IPS-NIHi11 (cell line): ENCODE measurements at regions not wholly inside any gene's neighbourhood (a gene's known extent, or its start where the extent isn't known, plus 50 kb on each side); places are given as distances from the start of the nearest gene placed in this dataset.
A peak's percentile ranks its signal among the peaks of the same experiment; 100 is the strongest.
"Not testable (repeated sequence)": the region's sequence is repeated elsewhere in the genome, so short reads cannot be mapped to it uniquely, and the experiment has no call there.

Source experiments
- DNase-seq: peaks from one replicate; pipeline ENCODE4 v3.0.0; 2012; ENCODE audit warnings: mixed read lengths, low spot score

DNA sequence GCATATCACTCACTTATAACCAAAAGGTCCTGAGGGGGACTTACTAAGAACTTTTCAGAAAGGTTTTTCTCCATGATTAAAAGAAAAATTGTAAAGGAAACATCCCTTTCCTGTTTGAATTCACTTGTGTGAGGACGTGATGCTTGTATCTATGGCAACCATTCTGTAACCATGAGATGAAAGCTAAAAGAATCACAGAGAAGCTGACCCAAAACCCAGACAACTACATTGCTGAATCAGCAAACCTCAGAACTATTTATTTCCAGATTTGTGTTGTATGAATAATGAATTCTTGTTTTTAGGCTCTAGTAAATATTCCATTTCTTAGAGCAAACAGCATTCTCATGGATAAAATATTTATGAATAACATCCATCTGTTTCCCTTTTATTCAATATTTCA lies 91.2 kb downstream of the RCHY1 start:
- no peak for DNase-seq

DNA sequence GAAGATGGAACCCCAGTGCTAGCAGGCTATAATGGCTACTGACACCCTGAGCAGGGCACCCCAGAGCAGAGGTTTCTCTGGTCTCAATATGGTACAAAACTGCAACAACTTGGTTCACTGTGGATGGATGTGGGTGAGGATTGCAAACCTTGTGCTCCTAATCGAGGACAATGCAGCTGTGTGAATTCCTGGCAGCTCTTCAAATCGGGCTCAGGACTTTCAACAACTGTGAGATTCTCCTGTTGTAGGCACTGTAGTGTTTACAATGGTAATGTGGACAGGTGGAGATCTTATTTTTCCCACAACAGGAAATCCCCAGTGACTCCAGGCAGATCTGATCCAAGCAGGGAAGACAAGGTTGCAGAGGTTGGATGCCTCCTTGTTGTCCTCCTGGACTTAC lies 101.5 kb downstream of the RCHY1 start:
- DNase-seq: no peak

DNA sequence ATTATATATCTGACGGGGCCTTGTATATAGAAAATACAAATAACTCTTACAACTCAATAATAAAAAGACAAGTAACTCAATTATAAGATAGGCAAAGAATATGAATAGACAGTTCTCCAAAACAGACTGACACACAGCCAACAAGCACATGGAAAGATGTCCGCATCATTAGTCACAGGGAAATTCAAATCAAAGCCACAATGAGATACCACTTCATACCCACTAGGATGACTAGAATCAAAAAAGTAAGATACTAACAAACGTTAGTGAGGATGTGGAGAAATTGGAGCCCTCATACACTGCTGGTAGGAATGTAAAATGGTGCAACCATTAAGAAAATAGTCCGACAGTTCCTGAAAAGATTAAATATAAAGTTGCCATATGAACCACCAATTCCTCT lies 115.7 kb downstream of the RCHY1 start:
- DNase-seq: no peak

DNA sequence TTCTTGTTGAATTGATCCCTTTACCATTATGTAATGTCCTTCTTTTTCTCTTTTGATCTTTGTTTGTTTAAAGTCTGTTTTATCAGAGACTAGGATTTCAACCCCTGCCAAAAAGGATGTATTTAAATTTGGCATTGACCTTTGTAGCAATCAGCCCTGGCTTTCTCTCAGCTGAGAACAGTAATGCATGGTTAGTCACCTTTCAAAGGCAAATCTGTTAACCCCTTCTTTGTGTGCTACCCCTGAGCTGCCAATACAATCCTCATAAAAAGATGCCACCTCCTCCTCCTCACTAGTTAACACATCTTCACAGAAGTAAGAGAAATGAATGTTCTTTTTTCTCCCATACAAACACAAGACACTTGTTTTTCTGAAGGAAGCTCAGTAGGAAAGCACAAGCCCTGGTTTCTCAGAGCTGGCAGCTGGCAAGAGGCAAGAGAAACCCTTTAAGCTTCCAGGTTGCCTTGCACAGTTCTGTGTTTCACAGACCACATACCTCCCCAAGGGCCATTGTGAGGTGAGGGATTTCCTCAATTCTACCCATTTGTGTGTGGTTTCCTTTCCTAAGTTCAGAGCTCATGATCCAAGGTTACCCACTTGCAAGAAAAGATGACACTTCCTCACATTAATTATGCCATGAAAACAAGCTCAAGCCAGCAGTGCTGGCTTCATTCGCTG lies 122.6 kb downstream of the RCHY1 start:
- DNase-seq: no peak

DNA sequence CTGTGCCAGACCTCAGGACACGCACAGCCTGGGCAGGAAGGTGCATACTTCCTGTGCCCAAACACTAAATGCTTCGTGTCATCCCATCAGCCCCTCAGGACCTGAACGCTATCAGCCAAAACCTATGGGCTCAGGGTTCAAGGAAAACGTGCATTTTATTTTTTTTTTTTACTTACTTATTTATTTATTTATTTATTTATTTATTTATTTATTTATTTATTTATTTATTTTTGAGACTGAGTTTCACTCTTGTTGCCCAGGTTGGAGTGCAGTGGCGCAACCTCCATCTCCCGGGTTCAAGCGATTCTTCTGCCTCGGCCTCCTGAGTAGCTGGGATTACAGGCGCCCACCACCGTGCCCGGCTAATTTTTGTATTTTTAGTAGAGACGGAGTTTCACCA lies 127.8 kb downstream of the RCHY1 start:
- not testable (repeated sequence) for DNase-seq

DNA sequence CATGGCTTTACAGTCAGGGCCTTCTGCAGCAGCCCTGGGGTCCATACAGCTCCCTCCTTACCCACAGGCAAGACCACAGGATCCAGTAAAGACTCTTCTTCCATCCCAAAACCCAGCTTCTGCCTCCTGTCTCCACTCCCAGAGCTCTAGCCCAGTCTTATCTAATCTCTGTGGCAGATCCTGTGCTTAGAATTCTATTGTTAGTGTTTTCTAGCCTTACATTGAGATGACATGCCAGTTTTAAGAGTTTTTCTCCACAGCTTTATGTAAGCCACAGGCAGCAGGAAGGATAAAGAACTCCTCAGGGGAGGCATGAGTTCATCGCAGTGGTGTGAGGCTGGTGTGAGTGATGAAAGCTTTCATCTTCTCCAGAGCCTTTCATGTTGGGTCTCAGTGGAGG lies 129.1 kb downstream of the RCHY1 start:
- DNase-seq: no peak

DNA sequence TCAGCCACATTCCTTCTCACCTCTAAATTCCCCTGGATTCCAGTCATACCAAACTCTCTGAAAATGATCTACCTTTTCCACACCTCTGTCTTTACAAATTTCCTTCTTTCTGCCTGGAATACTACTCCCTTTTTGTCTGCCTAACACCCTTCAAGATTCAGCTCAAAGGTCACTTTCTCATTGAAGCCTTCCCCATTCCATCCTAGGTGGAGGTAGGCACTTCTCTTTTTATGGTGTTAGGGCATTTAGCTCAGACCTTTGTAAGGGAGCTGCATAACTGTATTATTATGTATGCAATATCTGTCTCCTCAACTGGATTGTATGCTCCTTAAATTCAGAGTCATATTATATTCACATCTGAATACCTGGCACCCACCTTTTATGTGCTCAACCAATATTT lies 137.7 kb downstream of the RCHY1 start:
- DNase-seq: no peak

DNA sequence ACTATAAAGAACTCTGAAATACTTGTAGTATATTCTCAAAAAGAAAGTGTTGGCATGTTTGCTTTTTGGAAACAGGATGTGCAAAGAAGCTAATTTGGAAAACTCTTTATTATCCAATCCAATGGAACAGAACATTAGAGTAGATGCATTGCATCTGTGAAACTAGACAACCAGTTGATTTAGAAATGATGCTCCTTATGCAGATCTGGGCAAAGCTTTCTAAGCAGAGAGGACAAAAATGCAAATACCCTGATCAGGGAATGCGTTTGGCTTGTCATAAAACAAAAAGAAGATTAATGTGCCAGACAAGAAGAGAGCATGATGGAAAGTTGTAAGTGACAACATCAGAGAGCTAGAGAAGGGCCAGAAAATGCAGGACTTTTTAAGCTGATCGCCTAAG lies 142.3 kb downstream of the RCHY1 start:
- no peak for DNase-seq

DNA sequence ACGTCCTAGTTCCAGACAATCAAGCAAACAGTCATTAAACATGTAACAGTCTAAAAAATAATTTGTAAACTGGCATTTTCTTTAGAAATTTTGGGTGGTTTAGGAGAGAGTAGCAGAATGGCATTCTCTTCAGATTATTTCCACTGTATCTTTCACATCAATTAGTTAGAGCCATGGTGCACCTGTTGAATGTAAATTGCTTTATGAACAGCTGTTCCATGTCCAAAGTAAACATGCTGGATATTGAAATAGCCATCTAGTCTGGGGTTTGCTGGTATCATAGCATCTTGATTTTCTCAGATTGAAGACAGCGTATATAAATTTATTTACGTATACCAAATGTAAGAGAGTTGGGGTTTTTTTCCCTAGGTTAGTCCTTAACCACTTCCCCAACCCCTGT lies 143.6 kb downstream of the RCHY1 start:
- no peak for DNase-seq

DNA sequence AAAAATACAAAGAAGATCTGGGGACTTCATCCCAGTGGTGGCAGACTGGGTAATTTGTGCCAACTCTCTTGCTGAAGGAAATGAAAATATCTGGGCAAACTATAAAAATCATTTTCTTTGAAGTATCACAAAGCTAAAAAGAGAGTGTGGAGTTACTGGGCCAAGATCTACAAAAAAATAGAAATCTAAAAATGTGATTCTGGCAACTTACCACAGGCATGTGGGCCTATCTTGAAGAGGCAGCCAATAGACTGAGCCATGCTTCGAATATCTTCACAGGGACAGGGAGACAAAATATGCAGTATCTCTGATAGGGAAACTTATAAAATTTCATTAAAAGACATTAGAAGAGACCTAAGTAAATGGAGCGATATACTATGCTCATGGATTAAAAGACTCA lies 168.8 kb downstream of the RCHY1 start:
- DNase-seq: no peak

DNA sequence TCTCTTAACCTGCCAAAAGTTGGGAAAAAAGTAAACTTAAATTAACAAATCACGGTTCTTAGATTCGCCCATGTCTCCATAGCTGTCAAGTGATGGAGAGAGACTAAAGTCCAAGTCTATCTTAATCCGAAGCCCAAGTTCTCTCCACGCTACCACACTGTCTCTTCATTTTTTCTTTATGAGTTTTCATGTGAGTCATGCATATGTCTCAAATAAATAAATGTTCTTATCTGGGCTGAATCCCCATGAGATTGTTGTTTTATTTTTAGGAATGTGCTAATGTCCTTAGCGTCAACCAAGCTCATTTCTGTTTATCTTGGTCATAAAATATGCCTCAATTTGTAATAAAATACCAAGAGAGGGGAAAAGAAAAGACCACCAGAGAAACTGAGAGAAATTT lies 169.3 kb downstream of the RCHY1 start:
- no peak for DNase-seq

DNA sequence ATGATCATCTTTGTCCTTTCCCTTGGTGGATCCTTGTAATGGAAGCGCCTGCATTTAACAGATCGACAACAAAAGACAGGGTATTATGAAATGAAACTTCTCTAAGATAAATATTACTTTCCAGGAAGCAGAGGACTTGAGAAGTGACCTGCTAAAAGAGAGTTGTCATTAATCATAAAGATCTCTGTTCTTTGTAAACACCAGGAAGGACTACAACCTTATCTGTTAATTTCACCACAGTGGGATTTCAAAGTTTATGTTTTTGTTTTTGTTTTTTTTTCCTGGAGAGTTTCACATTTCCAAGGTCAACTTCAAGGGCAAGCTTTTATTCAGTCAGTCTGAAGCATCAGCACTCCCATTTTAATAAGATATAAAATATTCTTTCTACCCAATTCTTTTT lies 170.9 kb downstream of the RCHY1 start:
- no peak for DNase-seq

DNA sequence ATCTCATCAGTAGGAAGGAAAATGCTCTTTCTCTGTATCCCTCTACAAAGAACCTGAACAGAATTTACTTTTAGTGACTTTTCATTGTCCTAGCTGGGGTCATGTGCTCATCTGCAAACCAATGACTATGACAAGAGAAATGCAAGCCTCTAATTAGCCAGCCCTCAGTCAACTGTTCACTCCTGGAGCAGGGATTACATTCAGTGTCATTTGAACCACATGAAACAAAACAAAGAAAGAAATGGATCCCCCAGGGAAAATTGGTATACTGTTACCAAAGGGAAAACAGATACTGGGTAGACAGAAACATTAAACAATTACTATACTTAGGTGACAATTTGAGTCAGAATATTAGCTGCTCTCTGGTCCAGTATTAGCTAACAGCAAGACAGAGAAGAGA lies 173.6 kb downstream of the RCHY1 start:
- no peak for DNase-seq

DNA sequence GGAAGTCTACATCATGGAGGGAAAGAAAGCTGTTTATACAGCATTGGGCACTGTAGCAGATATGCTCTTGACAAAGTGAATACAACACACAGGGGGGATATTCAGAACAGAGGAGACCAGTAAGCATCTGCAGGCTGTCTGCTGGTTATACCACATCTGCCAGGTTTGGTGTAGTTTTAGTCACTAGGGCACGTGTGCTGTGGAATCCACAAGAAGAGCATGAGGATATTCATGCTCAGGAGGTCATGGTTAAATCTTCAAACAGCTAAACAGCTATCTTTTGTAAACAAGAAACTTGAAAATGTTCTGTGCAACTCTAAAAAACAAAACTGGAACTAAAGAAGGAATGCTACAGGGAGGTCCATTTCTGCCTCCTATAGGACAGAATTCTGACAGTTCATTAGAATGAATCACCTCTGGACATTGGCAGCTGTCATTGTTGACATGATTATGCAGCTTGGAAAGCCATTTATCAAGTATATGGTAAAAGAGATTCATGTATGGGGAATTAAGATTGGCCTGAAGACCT lies 175.8 kb downstream of the RCHY1 start:
- DNase-seq: no peak

DNA sequence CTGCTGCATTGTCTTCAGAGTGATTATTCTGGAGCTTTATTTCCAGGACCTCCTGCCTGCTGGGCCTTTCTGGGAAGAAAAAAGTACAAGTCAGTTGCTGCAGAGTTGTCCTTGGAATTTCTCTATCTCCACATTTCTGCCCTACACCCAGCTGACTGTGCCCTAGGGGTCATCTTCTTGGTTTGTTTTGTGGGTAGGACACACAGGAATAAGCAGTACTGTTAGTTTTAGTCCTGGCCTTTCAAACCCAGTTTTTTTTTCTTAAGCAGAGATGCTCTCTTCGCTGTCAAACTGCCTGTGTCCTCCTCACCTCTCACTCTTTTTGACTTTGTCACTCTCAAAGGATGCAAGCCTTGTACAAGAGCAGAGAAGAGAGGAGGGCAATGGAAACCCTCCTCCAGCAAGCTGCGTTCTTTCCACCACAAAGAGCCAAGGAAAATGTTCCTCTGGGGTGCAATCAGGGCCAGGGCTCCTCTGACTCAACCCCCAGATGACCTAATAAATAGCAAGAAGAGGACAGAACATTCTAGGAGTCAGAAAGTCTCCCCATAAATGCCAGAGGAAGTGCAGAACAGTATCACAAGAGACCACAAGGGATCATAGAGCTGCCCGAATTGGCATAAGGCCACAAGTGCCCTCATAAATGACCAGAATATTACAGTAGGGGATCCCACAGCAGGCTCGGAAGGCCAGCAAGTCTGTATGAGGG lies 186.2 kb downstream of the RCHY1 start:
- no peak for DNase-seq

DNA sequence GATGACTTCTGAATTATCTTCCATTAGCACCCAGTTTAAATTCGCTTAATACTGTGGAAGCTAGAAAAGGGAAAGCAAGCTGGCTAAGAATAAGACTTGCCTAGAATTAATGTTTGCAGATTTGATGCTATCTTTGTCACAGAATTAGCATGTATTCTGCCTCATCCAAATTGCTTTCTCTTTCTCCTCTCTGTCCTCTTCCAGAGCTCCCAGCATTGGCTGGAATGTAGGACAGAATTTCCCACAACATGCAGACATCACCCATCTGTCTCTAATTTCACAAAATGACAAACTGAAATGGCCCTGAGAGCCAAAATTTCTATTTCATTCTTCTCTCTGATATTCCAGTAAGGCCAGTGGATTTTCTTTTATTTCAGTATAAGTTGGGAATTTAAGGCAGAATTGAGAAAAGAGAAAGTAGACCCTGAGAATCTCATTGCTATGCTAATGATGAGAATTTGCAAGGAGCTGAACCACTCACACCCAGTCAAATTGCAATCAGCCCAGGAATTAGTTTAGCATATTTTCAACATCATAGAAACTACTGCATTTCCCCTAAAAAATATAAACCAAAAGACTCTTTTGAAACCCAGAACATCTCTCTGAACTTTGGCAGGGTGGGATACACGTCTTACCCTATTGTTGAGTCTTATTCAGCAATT lies 188.8 kb downstream of the RCHY1 start:
- DNase-seq: no peak

DNA sequence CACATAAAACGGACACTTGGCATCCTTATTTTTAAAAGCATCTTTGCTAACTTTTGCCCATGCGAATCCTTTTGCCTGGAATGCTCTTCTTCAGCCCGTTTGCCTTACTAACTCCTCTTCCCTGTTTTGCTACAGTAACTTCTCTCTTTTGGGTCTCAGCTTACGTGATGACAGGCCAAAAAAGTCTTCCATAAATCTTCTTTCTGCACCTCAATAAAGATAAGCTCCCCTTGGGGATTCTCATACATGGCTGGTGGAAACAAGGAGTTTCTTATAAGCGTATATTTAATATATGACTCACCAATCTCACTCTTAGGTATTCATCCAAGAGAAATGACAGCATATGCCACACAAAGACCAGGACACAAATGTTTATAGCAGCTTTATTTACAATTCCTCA lies 192.7 kb downstream of the RCHY1 start:
- DNase-seq: no peak

DNA sequence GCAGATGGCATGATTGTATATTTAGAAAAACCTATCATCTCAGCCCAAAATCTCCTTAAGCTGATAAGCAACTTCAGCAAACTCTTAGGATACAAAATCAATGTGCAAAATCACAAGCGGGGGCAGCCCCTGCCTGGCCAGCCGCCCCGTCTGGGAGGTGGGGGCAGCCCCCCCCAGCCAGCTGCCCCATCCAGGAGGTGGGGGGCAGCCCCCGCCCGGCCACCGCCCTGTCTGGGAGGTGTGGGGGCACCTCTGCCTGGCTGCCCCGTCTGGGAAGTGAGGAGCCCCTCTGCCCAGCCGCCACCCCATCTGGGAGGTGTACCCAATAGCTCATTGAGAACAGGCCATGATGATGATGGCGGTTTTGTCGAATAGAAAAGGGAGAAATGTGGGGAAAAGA lies 196.6 kb downstream of the RCHY1 start:
- DNase-seq: not testable (repeated sequence)

DNA sequence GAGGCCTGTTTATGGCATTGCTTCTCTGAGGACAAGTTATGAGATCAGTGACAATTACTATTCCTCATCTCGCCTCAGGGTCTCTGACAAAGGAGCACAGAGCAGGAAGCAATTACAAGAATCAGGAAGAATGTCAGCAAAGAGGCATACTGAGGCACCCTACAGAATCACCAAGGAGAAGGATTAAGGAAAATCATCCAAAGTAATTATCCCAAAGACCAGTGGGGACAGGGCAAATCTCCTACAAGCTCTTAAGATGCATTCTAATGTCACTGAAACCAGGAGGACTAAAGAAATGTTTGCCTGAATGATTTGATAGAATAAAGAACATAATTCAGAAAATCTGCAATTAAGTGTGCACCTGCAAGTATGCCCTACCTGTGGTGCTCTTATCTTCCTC lies 206.2 kb downstream of the RCHY1 start:
- no peak for DNase-seq

DNA sequence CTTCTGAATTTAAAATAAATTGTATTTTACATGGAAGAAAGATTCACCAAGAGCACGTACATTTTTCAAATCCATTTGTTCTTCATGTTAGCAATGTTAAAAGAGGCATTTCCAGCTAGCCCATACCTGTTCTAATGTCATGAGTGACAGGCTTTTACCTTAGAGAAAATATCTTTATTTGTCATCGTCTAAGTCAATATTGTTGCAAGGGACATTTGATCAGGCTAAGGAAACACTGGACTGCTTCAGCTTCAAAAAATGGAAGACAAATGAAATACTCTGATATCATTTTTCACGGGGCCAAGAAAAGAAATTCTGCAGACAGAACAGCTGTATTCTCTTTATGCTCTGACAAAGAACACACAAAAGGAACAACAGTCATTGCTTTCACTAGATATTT lies 207.7 kb downstream of the RCHY1 start:
- no peak for DNase-seq

DNA sequence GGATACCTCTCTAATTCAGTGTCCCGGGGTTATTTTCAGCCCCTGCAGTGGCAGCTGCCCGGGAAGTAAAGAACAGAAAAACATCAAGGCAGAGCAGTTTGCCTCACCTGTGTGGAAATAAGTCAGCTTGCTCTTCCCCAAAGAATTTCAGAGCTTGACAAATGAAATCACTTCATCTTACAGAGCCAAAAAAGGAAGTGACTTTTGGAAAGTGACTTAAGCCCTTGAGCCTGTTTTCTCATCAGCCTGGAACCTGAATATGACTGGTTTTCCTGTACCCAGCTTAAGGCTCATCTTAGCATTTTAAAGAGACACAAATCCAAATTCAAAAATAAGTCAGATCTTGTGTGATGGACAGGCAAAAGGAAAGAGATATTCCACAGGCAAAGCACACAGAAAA lies 211.6 kb downstream of the RCHY1 start:
- no peak for DNase-seq

DNA sequence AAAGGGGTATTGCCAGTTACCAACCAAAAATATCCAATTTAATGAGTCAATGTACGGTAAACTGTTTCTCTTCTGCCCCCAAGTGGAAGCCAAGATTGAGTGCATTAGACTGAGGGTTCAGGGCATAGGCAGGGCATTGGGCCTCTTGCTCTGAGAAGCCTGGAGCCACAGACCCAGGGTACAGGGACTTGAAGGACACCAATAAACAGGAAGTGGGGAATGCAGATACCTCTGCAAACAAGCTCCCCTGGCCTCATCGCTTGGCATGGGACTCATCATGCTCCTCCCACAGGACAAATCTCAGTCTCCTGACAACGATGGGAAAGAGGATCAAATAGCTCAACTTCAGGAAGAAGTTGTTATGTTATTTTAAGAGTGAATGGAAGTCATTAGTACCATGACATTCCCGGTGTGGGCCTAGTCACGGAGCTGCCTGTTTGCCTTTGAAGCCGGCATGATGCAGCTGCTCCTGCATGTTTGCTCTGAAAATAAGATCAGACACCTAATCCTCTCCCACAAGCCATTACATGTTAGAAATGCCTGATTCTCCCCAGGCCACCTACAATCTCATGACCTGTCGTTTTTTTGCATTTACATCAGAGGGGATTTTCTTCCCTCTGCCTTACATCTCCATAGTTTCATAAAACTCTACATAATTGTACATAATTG lies 224.2 kb downstream of the RCHY1 start:
- peak; percentile 56 for DNase-seq
